B cell (primary cell): ENCODE measurements at regions not wholly inside any gene's neighbourhood (a gene's known extent, or its start where the extent isn't known, plus 50 kb on each side); places are given as distances from the start of the nearest gene placed in this dataset.

Experiments used
- ATAC-seq: fragments of 200-7000 bp; cut with Tn5 transposase; one replicate; pipeline ENCODE4 v1.10.0; 2021; ENCODE audit warnings: low read depth, mild to moderate bottlenecking, moderate number of reproducible peaks, moderate library complexity
- CTCF ChIA-PET: fragments of 350-600 bp; sonication (Branson Sonifier 250); formaldehyde crosslinking; loops from one replicate; lab custom pipeline; 2021; ENCODE audit warnings: antibody characterized with exemption, inconsistent platforms; lab: Charles Lee
- POLR2A ChIA-PET: fragments of 350-600 bp; sonication (Branson Sonifier 250); formaldehyde crosslinking; loops from one replicate; lab custom pipeline; 2021; ENCODE audit warnings: antibody characterized with exemption; lab: Charles Lee
- DNase-seq: peaks from one replicate; pipeline ENCODE4 v3.0.0; 2013
- H2AFZ ChIP-seq: 2 replicates; pipeline ENCODE4 v1.6.1; 2012; ENCODE audit warnings: mild to moderate bottlenecking, low read depth, low read length; ENCODE audit not compliant: insufficient read depth, poor library complexity, severe bottlenecking
- H3K27ac ChIP-seq, 2 donors: 1 replicate in 1 of 2; 2 replicates in 1 of 2; pipeline ENCODE4 v1.5.1; 2012 to 2013; ENCODE audit warnings: low read length in 2 of 2, mild to moderate bottlenecking in 2 of 2, moderate library complexity in 1 of 2
- H3K27me3 ChIP-seq, 4 experiments: fragments of 200-600 bp in 1 of 4; sonication (generic) in 1 of 4; replicated peaks in 1 of 4; 1 replicate in 2 of 4; 2 replicates in 2 of 4; pipeline versions ENCODE4 v1.6.1 to v1.7.0; 2013 to 2016; ENCODE audit warnings: low read length in 3 of 4, mild to moderate bottlenecking in 2 of 4, mixed read lengths in 1 of 4, moderate library complexity in 1 of 4; ENCODE audit not compliant: insufficient read depth in 4 of 4, control insufficient read depth in 3 of 4; ENCODE audit errors: control extremely low read depth in 1 of 4
- H3K36me3 ChIP-seq, 2 experiments: replicated peaks in 1 of 2; 1 replicate in 1 of 2; 2 replicates in 1 of 2; pipeline versions ENCODE4 v1.6.1 to v1.7.1; 2013; ENCODE audit warnings: low read length in 1 of 2; ENCODE audit not compliant: insufficient read depth in 2 of 2, control insufficient read depth in 1 of 2; ENCODE audit errors: control extremely low read depth in 1 of 2, extremely low read depth in 1 of 2
- H3K4me1 ChIP-seq, 2 donors: fragments of 200-600 bp in 1 of 2; sonication (generic) in 1 of 2; 1 replicate in 1 of 2; 2 replicates in 1 of 2; pipeline versions ENCODE4 v1.5.1 to v1.6.1; 2013 to 2017; ENCODE audit warnings: low read length in 2 of 2; ENCODE audit not compliant: control insufficient read depth in 2 of 2, insufficient read depth in 2 of 2
- H3K4me2 ChIP-seq: replicated peaks from 2 replicates; pipeline ENCODE3; 2012; ENCODE audit warnings: mild to moderate bottlenecking, low read depth, low read length; ENCODE audit not compliant: poor library complexity, severe bottlenecking
- H3K4me3 ChIP-seq, 5 experiments: fragments of 200-600 bp in 1 of 5; sonication (generic) in 1 of 5; 1 replicate in 3 of 5; 2 replicates in 2 of 5; pipeline versions ENCODE4 v1.5.1 to v1.7.0; 2011 to 2016; ENCODE audit warnings: low read length in 4 of 5, mild to moderate bottlenecking in 4 of 5, low read depth in 2 of 5, control low read depth in 1 of 5, moderate library complexity in 1 of 5; ENCODE audit not compliant: insufficient read depth in 1 of 5; ENCODE audit errors: control extremely low read depth in 1 of 5, extremely low read depth in 1 of 5
- H3K79me2 ChIP-seq: fragments of 200-600 bp; sonication (generic); one replicate; pipeline ENCODE4 v1.6.0; 2016; ENCODE audit warnings: low read length; ENCODE audit not compliant: control insufficient read depth, insufficient read depth
- H3K9ac ChIP-seq: fragments of 200-600 bp; sonication (generic); 2 replicates; pipeline ENCODE4 v1.6.1; 2017; ENCODE audit warnings: mild to moderate bottlenecking, low read length, moderate library complexity
- H3K9me3 ChIP-seq, 3 donors: one replicate each; pipeline versions ENCODE4 v1.6.1 to v1.7.1; 2013; ENCODE audit warnings: low read length in 2 of 3; ENCODE audit not compliant: control insufficient read depth in 2 of 3, insufficient read depth in 1 of 3; ENCODE audit errors: control extremely low read depth in 1 of 3
- H4K20me1 ChIP-seq: 2 replicates; pipeline ENCODE4 v1.6.0; 2012; ENCODE audit warnings: mild to moderate bottlenecking, low read length; ENCODE audit not compliant: insufficient read depth, control insufficient read depth, poor library complexity, severe bottlenecking
- H3K27ac Mint-ChIP-seq: one replicate; pipeline ENCODE4 v1.8.0; 2021; ENCODE audit warnings: mixed read lengths
- H3K27me3 Mint-ChIP-seq: one replicate; pipeline ENCODE4 v1.8.0; 2021; ENCODE audit warnings: mixed read lengths
- H3K4me1 Mint-ChIP-seq: one replicate; pipeline ENCODE4 v1.8.0; 2021; ENCODE audit warnings: mixed read lengths
- H3K4me3 Mint-ChIP-seq: one replicate; pipeline ENCODE4 v1.8.0; 2021; ENCODE audit warnings: mixed read lengths
- H3K9me3 Mint-ChIP-seq: one replicate; pipeline ENCODE4 v1.8.0; 2022; ENCODE audit warnings: mixed read lengths; ENCODE audit not compliant: insufficient read depth
- CTCF ChIP-seq: fragments of 200-600 bp; IDR thresholded peaks from one replicate; pipeline ENCODE4 v1.8.0; 2022; ENCODE audit warnings: antibody characterized with exemption, mild to moderate bottlenecking
- EZH2 ChIP-seq: IDR thresholded peaks from 2 replicates; pipeline ENCODE4 v1.6.1; 2012; ENCODE audit warnings: borderline replicate concordance, low read depth, mild to moderate bottlenecking, moderate library complexity, low read length; ENCODE audit not compliant: insufficient read depth, poor library complexity, severe bottlenecking
- WGBS: methylation state at CpG from one replicate; pipeline ENCODE4 v1.1.5; 2013; ENCODE audit warnings: missing lambda C conversion rate; ENCODE audit not compliant: insufficient coverage; 5-methylcytosine and 5-hydroxymethylcytosine counted together
- intact Hi-C: fragments of 100-400 bp; cut with micrococcal nuclease; formaldehyde crosslinking; loops from one replicate; pipeline ENCODE4 v1.10.0; 2022

- no peaks in the 10 kb centered on the region for H3K36me3 ChIP-seq
- ChIA-PET POLR2A (no interaction called here), CTCF (no interaction called here)
- no peaks in the 10 kb centered on the region for H3K9me3 Mint-ChIP-seq
- intact Hi-C loops: no loop called here
- no peaks in the 10 kb centered on the region for H3K9me3 ChIP-seq
- no peak for ATAC-seq
- H4K20me1 ChIP-seq: no peaks in the 10 kb centered on the region
- H3K9ac ChIP-seq: no peak overlapping the region
- no peak overlapping the region for H3K27ac ChIP-seq
- no peak for DNase-seq
- peaks cover 0 to 2% (median 0%) of the 10 kb centered on the region in 4 experiments for H3K27me3 ChIP-seq
- H3K4me1 Mint-ChIP-seq: no peaks in the 10 kb centered on the region
- H3K27me3 Mint-ChIP-seq: peaks cover 36% of the 10 kb centered on the region
- no peak overlapping the region for H2AFZ ChIP-seq
- H3K27ac Mint-ChIP-seq: no peak overlapping the region
- H3K79me2 ChIP-seq: no peaks in the 10 kb centered on the region
- no peak overlapping the region for H3K4me3 ChIP-seq
- H3K4me3 Mint-ChIP-seq: no peak overlapping the region
- no peaks in the 10 kb centered on the region for H3K4me1 ChIP-seq
- WGBS: 89% methylated on average over 5 of the region's 5 CpGs
- TF ChIP-seq CTCF (no peak), EZH2 (no peak)
- H3K4me2 ChIP-seq: no peak overlapping the region
These were observed 77.3 kb upstream of the SHISAL1 start for GRCh38 chr22:44389926-44390612.

- Histone ChIP-seq H3K36me3 (no peaks in the 10 kb centered on the region), H3K9me3 (no peaks in the 10 kb centered on the region), H3K4me3 (no peak overlapping the region), H4K20me1 (no peaks in the 10 kb centered on the region), H3K27me3 (peaks cover 0 to 2% (median 0%) of the 10 kb centered on the region in 4 experiments), H3K79me2 (no peaks in the 10 kb centered on the region), H2AFZ (no peak overlapping the region), H3K4me2 (no peak overlapping the region), H3K9ac (no peak overlapping the region), H3K4me1 (no peaks in the 10 kb centered on the region), H3K27ac (no peak overlapping the region)
- 76% methylated on average over 8 of the region's 8 CpGs for WGBS
- Mint-ChIP-seq H3K4me3 (no peak overlapping the region), H3K4me1 (no peaks in the 10 kb centered on the region), H3K27ac (no peak overlapping the region), H3K9me3 (no peaks in the 10 kb centered on the region), H3K27me3 (peaks cover 35% of the 10 kb centered on the region)
- no peak for DNase-seq
- TF ChIP-seq EZH2 (no peak), CTCF (no peak)
- ChIA-PET CTCF (no interaction called here), POLR2A (no interaction called here)
- ATAC-seq: no peak
- intact Hi-C loops: no loop called here
These were observed 76.4 kb upstream of the SHISAL1 start for GRCh38 chr22:44389181-44389580.
